ENCODE measurements at regions not wholly inside any gene's neighbourhood (a gene's known extent, or its start where the extent isn't known, plus 50 kb on each side); places are given as distances from the start of the nearest gene placed in this dataset.

- Histone ChIP-seq H3K27me3 (ENCODE audit: control insufficient read depth, insufficient read depth, low read length) (no peaks in the 10 kb centered on the region), H3K27ac (ENCODE audit: low read length) (no peak overlapping the region), H3K4me1 (ENCODE audit: control insufficient read depth, insufficient read depth, low read length) (no peaks in the 10 kb centered on the region), H3K4me3 (ENCODE audit: low read depth in 2 of 2, low read length in 2 of 2) (no peak overlapping the region), H3K9me3 (ENCODE audit: control insufficient read depth, insufficient read depth, low read depth, low read length) (no peaks in the 10 kb centered on the region), H3K36me3 (ENCODE audit: control insufficient read depth, insufficient read depth, low read length) (no peaks in the 10 kb centered on the region)
- ChIA-PET CTCF (no interaction called here), POLR2A (no interaction called here)
- intact Hi-C loops (cut with micrococcal nuclease; ENCODE audit: unreplicated experiment) = no loop called here
- DNase-seq (ENCODE audit: low read depth, low spot score) (no peak), ATAC-seq (no peak)
- in situ Hi-C loops (cut with HindIII; ENCODE audit: low pct_unique_long_range_greater_than_20kb, low sequenced_read_pairs) = no loop called here
- TF ChIP-seq POLR2AphosphoS5 (IDR thresholded peaks at IDR 0.05; ENCODE audit: low read depth, low read length) (no peak), TCF7L2 (IDR thresholded peaks at IDR 0.05; ENCODE audit: low read depth, low read length) (no peak), REST (IDR thresholded peaks at IDR 0.05; ENCODE audit: insufficient read depth in 1 of 2, low read depth in 2 of 2, low read length in 1 of 2) (no peak), CTCF (IDR thresholded peaks at IDR 0.05) (no peak), SIN3A (IDR thresholded peaks at IDR 0.05; ENCODE audit: borderline replicate concordance, insufficient read depth, low read depth, low read length) (no peak)
- BruUV-seq (replicated peaks) = no TSS peak
Observed at GRCh38 chr5:2995667-2996066, 244.2 kb upstream of the IRX2 start.

- ChIA-PET POLR2A (no interaction called here), CTCF (no interaction called here)
- H3K4me1 ChIP-seq (ENCODE audit: control insufficient read depth, insufficient read depth, low read length) = no peaks in the 10 kb centered on the region
- ATAC-seq (no peak), DNase-seq (ENCODE audit: low read depth, low spot score) (no peak)
- H3K27me3 ChIP-seq (ENCODE audit: control insufficient read depth, insufficient read depth, low read length) = no peaks in the 10 kb centered on the region
- no peak overlapping the region for H3K27ac ChIP-seq (ENCODE audit: low read length)
- H3K9me3 ChIP-seq (ENCODE audit: control insufficient read depth, insufficient read depth, low read depth, low read length) = no peaks in the 10 kb centered on the region
- in situ Hi-C loops (cut with HindIII; ENCODE audit: low pct_unique_long_range_greater_than_20kb, low sequenced_read_pairs) = no loop called here
- H3K36me3 ChIP-seq (ENCODE audit: control insufficient read depth, insufficient read depth, low read length) = no peaks in the 10 kb centered on the region
- no TSS peak for BruUV-seq (replicated peaks)
- TF ChIP-seq REST (IDR thresholded peaks at IDR 0.05; ENCODE audit: insufficient read depth in 1 of 2, low read depth in 2 of 2, low read length in 1 of 2) (no peak), TCF7L2 (IDR thresholded peaks at IDR 0.05; ENCODE audit: low read depth, low read length) (no peak), POLR2AphosphoS5 (IDR thresholded peaks at IDR 0.05; ENCODE audit: low read depth, low read length) (no peak), SIN3A (IDR thresholded peaks at IDR 0.05; ENCODE audit: borderline replicate concordance, insufficient read depth, low read depth, low read length) (no peak), CTCF (IDR thresholded peaks at IDR 0.05) (no peak)
- H3K4me3 ChIP-seq (ENCODE audit: low read depth in 2 of 2, low read length in 2 of 2) = no peak overlapping the region
- intact Hi-C loops (cut with micrococcal nuclease; ENCODE audit: unreplicated experiment) = no loop called here
Observed at GRCh38 chr5:2995035-2995434, 243.6 kb upstream of the IRX2 start.

All from Panc1 (cell line).